K562 (cell line): ENCODE measurements at regions not wholly inside any gene's neighbourhood (a gene's known extent, or its start where the extent isn't known, plus 50 kb on each side); places are given as distances from the start of the nearest gene placed in this dataset.

Source experiments
- ATAC-seq: fragments of 200-7000 bp; cut with Tn5 transposase; 3 replicates; pipeline ENCODE4 v1.9.1; 2020; ENCODE audit warnings: moderate library complexity
- BruUV-seq: library from RNA; stranded (reverse); fragments of 400-500 nt; replicated peaks from 2 replicates; lab custom pipeline; 2021; lab: Mats Ljungman, UMichigan
- CTCF ChIA-PET: fragments of 300-600 bp; formaldehyde crosslinking; extraction: SDS; loops from one replicate; lab custom pipeline; 2021; ENCODE audit warnings: low intra/inter-chr PET ratio; lab: Yijun Ruan, JAX
- POLR2A ChIA-PET: fragments of 300-600, 350-650 bp; sonication (Branson Sonifier 250); formaldehyde crosslinking; extraction: SDS; loops from one replicate; lab custom pipeline; 2021; ENCODE audit warnings: antibody characterized with exemption, inconsistent platforms; lab: Yijun Ruan, JAX
- DNase-seq, 4 experiments: peaks; one replicate each; pipeline versions ENCODE4 v3.0.0 to v3.0.0-alpha.2; 2011 to 2018; ENCODE audit warnings: low spot score in 3 of 4, mixed read lengths in 3 of 4; ENCODE audit errors: extremely low read depth in 1 of 4
- FAIRE-seq: peaks from 2 replicates; lab custom pipeline; 2011; peaks lifted over from hg19 to GRCh38; lab: Jason Lieb, UNC
- H2AFZ ChIP-seq: 2 replicates; pipeline ENCODE4 v1.6.0; 2011; ENCODE audit warnings: low read depth, low read length, control low read depth, inconsistent platforms
- H3K27ac ChIP-seq: fragments of 200-600 bp; 3 replicates; pipeline ENCODE4 v1.8.0; 2011; ENCODE audit warnings: low read depth, mild to moderate bottlenecking, control low read depth, inconsistent platforms, low read length, moderate library complexity, mixed read lengths; ENCODE audit errors: extremely low read depth
- H3K27me3 ChIP-seq, 2 experiments: fragments of 300-600 bp in 1 of 2; 2 replicates in 1 of 2; 3 replicates in 1 of 2; pipeline versions ENCODE4 v1.6.0 to v1.8.0; 2011; ENCODE audit warnings: inconsistent platforms in 2 of 2, low read length in 2 of 2, mild to moderate bottlenecking in 1 of 2, mixed read lengths in 1 of 2, moderate library complexity in 1 of 2; ENCODE audit not compliant: control insufficient read depth in 2 of 2, insufficient read depth in 2 of 2
- H3K36me3 ChIP-seq: fragments of 300-600 bp; 3 replicates; pipeline ENCODE4 v1.8.0; 2011; ENCODE audit warnings: mild to moderate bottlenecking, low read length, inconsistent platforms; ENCODE audit not compliant: control insufficient read depth, insufficient read depth
- H3K4me1 ChIP-seq, 2 experiments: fragments of 200-600 bp in 1 of 2; replicated peaks in 1 of 2; 2 replicates in 1 of 2; 3 replicates in 1 of 2; pipeline versions ENCODE4 v1.5.1 to v1.8.0; 2011; ENCODE audit warnings: inconsistent platforms in 2 of 2, low read length in 2 of 2, mild to moderate bottlenecking in 1 of 2, mixed read lengths in 1 of 2, moderate library complexity in 1 of 2; ENCODE audit not compliant: control insufficient read depth in 2 of 2, insufficient read depth in 2 of 2
- H3K4me2 ChIP-seq: 2 replicates; pipeline ENCODE4 v1.6.1; 2011; ENCODE audit warnings: low read length, control low read depth, inconsistent platforms, mixed read lengths; ENCODE audit not compliant: insufficient read depth
- H3K4me3 ChIP-seq: fragments of 200-600 bp; sonication (generic), shearing (Covaris generic); 2 replicates; pipeline ENCODE4 v1.5.1; 2016; ENCODE audit warnings: control low read depth, inconsistent platforms
- H3K79me2 ChIP-seq: fragments of 200-600 bp; 3 replicates; pipeline ENCODE4 v1.8.0; 2011; ENCODE audit warnings: low read length, inconsistent platforms; ENCODE audit not compliant: control insufficient read depth, insufficient read depth
- H3K9ac ChIP-seq, 2 experiments: 2 replicates each; pipeline versions ENCODE4 v1.6.0 to v1.6.1; 2011; ENCODE audit warnings: low read depth in 2 of 2, low read length in 2 of 2, control low read depth in 1 of 2, inconsistent platforms in 1 of 2, mild to moderate bottlenecking in 1 of 2, mixed read lengths in 1 of 2; ENCODE audit not compliant: insufficient read depth in 1 of 2
- H3K9me1 ChIP-seq: one replicate; pipeline ENCODE4 v1.6.0; 2011; ENCODE audit warnings: inconsistent platforms, mild to moderate bottlenecking, low read length, moderate library complexity; ENCODE audit not compliant: control insufficient read depth, insufficient read depth
- H3K9me3 ChIP-seq: replicated peaks from 2 replicates; pipeline ENCODE4 v1.5.1; 2011; ENCODE audit warnings: low read depth, low read length, inconsistent platforms; ENCODE audit not compliant: control insufficient read depth, insufficient read depth
- H4K20me1 ChIP-seq: replicated peaks from 2 replicates; pipeline ENCODE4 v1.6.1; 2011; ENCODE audit warnings: low read length, inconsistent platforms, mixed read lengths; ENCODE audit not compliant: control insufficient read depth, insufficient read depth
- BCL6 ChIP-seq: fragments of 250-450 bp; sonication (Bioruptor Pico); IDR thresholded peaks from 2 replicates; pipeline ENCODE4 v1.4.0; 2020
- BRF1 ChIP-seq: IDR thresholded peaks from 3 replicates; pipeline ENCODE4 v1.6.1; 2011; ENCODE audit warnings: borderline replicate concordance, mild to moderate bottlenecking; ENCODE audit not compliant: insufficient read length; ENCODE audit errors: extremely low read depth
- CBFA2T2 ChIP-seq: fragments of 450-650 bp; conservative IDR thresholded peaks from 2 replicates; pipeline ENCODE4 v1.6.1; 2017; ENCODE audit warnings: mild to moderate bottlenecking
- CREB1 ChIP-seq, 2 experiments: sonication (generic) in 1 of 2; formaldehyde crosslinking in 1 of 2; IDR thresholded peaks; 2 replicates each; pipeline versions ENCODE4 v1.6.1 to v1.8.0; 2012 to 2022; ENCODE audit warnings: inconsistent platforms in 1 of 2, mild to moderate bottlenecking in 1 of 2, missing genetic modification reagents in 1 of 2, moderate library complexity in 1 of 2
- DLX4 ChIP-seq: fragments of 250-450 bp; sonication (Bioruptor Pico); IDR thresholded peaks from 2 replicates; pipeline ENCODE4 v1.6.1; 2021; ENCODE audit warnings: mild to moderate bottlenecking
- ERF ChIP-seq: fragments of 450-650 bp; formaldehyde crosslinking; IDR thresholded peaks from 2 replicates; pipeline ENCODE4 v1.4.0; 2020; ENCODE audit warnings: mild to moderate bottlenecking, mixed read lengths
- ETV6 ChIP-seq, 3 experiments: fragments of 150-350 bp in 1 of 3; sonication (generic) in 1 of 3; formaldehyde crosslinking in 1 of 3; IDR thresholded peaks; 2 replicates each; pipeline versions ENCODE4 v1.6.1 to v1.8.0; 2014 to 2022; ENCODE audit warnings: borderline replicate concordance in 2 of 3, low read depth in 2 of 3, antibody characterized with exemption in 1 of 3, low read length in 1 of 3, mild to moderate bottlenecking in 1 of 3, missing genetic modification reagents in 1 of 3
- NEUROD1 ChIP-seq: fragments of 150-350 bp; IDR thresholded peaks from 2 replicates; pipeline ENCODE4 v1.6.1; 2014; ENCODE audit warnings: borderline replicate concordance, low read length, low read depth; ENCODE audit not compliant: partially characterized antibody
- POLR2G ChIP-seq: fragments of 200-400 bp; formaldehyde crosslinking; IDR thresholded peaks from 2 replicates; pipeline ENCODE4 v1.6.1; 2017; ENCODE audit warnings: low read depth, mild to moderate bottlenecking, antibody characterized with exemption, low read length, moderate library complexity
- RBM22 ChIP-seq: fragments of 200-400 bp; formaldehyde crosslinking; IDR thresholded peaks from 2 replicates; pipeline ENCODE4 v1.6.1; 2018; ENCODE audit warnings: low read length, low read depth; ENCODE audit not compliant: poor library complexity, severe bottlenecking
- RBM39 ChIP-seq: fragments of 200-400 bp; formaldehyde crosslinking; optimal IDR thresholded peaks from 2 replicates; pipeline ENCODE3; 2018; ENCODE audit warnings: low read depth, low read length
- ZNF197 ChIP-seq: fragments of 200-800 bp; sonication (Bioruptor generic); IDR thresholded peaks from 2 replicates; pipeline ENCODE4 v1.6.1; 2016; ENCODE audit warnings: low read depth, missing genetic modification characterization, missing compliant biosample characterization
- ZNF764 ChIP-seq: fragments of 250-450 bp; sonication (Bioruptor Pico); IDR thresholded peaks from 2 replicates; pipeline ENCODE4 v1.4.0; 2020; ENCODE audit warnings: low read depth, mild to moderate bottlenecking, moderate library complexity
- in situ Hi-C: fragments of 300-500 bp; cut with MboI; formaldehyde crosslinking; loops from 4 replicates; pipeline ENCODE4 v1.15.0; 2018; ENCODE audit warnings: inconsistent platforms, mixed read lengths
- intact Hi-C: fragments of 100-400 bp; cut with micrococcal nuclease; formaldehyde crosslinking; loops from 2 replicates; pipeline ENCODE4 v1.14.2; 2022
- TF ChIP-seq, protein P1 (sequence below): sonication (generic); formaldehyde crosslinking; IDR thresholded peaks from 2 replicates; pipeline ENCODE4 v1.8.1; 2022; ENCODE audit warnings: missing genetic modification reagents
- TF ChIP-seq, protein P2 (sequence below): fragments of 450-650 bp; formaldehyde crosslinking; IDR thresholded peaks from 2 replicates; pipeline ENCODE4 v1.4.0; 2020; ENCODE audit warnings: mild to moderate bottlenecking, moderate library complexity
- TF ChIP-seq, protein P3 (sequence below): fragments of 250-450 bp; sonication (Bioruptor Pico); IDR thresholded peaks from 2 replicates; pipeline ENCODE4 v1.8.0; 2022; ENCODE audit warnings: inconsistent platforms

DNA sequence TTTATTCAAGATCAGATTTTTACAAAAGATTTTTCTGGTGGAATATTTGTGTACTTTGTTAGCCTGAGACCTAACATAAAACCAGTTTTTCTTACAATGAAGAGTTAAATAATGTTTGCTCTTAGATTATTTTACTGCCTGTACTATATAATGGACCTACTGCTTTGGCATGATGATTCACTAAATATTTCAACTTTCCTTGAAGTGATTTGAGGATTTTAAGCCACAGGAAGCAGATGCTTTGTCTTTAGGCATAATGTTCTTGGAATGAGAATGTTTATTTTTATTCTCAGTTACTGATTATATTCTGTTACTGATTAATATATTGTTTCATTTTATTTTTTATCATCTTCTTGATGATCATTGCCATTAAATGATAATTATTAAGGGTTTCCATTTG, 175.3 kb upstream of the LRP1B start:
- Histone ChIP-seq H4K20me1 (no peaks in the 10 kb centered on the region), H3K27me3 (no peaks in the 10 kb centered on the region), H3K36me3 (no peaks in the 10 kb centered on the region), H3K9ac (no peak overlapping the region), H3K4me1 (no peaks in the 10 kb centered on the region), H2AFZ (no peak overlapping the region), H3K4me3 (no peak overlapping the region), H3K9me1 (no peaks in the 10 kb centered on the region), H3K79me2 (no peaks in the 10 kb centered on the region), H3K4me2 (no peak overlapping the region), H3K9me3 (no peaks in the 10 kb centered on the region; the same call in 1 of the 2 replicates), H3K27ac (no peak overlapping the region)
- no TSS peak for BruUV-seq
- ChIA-PET POLR2A (no interaction called here), CTCF (no interaction called here)
- intact Hi-C loops: no loop called here
- in situ Hi-C loops: no loop called here
- no peak for DNase-seq
- no peak for FAIRE-seq
- TF ChIP-seq, protein P1, sequence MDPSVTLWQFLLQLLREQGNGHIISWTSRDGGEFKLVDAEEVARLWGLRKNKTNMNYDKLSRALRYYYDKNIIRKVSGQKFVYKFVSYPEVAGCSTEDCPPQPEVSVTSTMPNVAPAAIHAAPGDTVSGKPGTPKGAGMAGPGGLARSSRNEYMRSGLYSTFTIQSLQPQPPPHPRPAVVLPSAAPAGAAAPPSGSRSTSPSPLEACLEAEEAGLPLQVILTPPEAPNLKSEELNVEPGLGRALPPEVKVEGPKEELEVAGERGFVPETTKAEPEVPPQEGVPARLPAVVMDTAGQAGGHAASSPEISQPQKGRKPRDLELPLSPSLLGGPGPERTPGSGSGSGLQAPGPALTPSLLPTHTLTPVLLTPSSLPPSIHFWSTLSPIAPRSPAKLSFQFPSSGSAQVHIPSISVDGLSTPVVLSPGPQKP (CRISPR knock-in tag): no peak
- TF ChIP-seq POLR2G (no peak), RBM22 (no peak), ZNF764 (CRISPR knock-in tag) (no peak), BRF1 (no peak), RBM39 (no peak), CBFA2T2 (no peak), BCL6 (no peak), ERF (CRISPR knock-in tag) (no peak), CREB1 (IDR thresholded peaks at IDR 0.05) (no peak), CREB1 (CRISPR knock-in tag; IDR thresholded peaks at IDR 0.05) (no peak), DLX4 (no peak), ETV6 (IDR thresholded peaks at IDR 0.05; ENCODE audit: borderline replicate concordance in 1 of 2, low read depth in 2 of 2, low read length in 1 of 2) (no peak), ETV6 (CRISPR knock-in tag; IDR thresholded peaks at IDR 0.05; ENCODE audit: borderline replicate concordance) (no peak), ZNF197 (CRISPR knock-in tag) (no peak), NEUROD1 (no peak)
- TF ChIP-seq, protein P2, sequence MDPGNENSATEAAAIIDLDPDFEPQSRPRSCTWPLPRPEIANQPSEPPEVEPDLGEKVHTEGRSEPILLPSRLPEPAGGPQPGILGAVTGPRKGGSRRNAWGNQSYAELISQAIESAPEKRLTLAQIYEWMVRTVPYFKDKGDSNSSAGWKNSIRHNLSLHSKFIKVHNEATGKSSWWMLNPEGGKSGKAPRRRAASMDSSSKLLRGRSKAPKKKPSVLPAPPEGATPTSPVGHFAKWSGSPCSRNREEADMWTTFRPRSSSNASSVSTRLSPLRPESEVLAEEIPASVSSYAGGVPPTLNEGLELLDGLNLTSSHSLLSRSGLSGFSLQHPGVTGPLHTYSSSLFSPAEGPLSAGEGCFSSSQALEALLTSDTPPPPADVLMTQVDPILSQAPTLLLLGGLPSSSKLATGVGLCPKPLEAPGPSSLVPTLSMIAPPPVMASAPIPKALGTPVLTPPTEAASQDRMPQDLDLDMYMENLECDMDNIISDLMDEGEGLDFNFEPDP: no peak
- TF ChIP-seq, protein P3, sequence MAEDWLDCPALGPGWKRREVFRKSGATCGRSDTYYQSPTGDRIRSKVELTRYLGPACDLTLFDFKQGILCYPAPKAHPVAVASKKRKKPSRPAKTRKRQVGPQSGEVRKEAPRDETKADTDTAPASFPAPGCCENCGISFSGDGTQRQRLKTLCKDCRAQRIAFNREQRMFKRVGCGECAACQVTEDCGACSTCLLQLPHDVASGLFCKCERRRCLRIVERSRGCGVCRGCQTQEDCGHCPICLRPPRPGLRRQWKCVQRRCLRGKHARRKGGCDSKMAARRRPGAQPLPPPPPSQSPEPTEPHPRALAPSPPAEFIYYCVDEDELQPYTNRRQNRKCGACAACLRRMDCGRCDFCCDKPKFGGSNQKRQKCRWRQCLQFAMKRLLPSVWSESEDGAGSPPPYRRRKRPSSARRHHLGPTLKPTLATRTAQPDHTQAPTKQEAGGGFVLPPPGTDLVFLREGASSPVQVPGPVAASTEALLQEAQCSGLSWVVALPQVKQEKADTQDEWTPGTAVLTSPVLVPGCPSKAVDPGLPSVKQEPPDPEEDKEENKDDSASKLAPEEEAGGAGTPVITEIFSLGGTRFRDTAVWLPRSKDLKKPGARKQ (CRISPR knock-in tag): no peak
- no peak for ATAC-seq
